Fibroblast of lung (primary cell): ENCODE measurements at regions not wholly inside any gene's neighbourhood (a gene's known extent, or its start where the extent isn't known, plus 50 kb on each side); places are given as distances from the start of the nearest gene placed in this dataset.

Experiments
- DNase-seq, 2 donors: peaks; one replicate each; pipeline versions ENCODE4 v3.0.0 to v3.0.0-alpha.2; 2010; ENCODE audit warnings: low read depth in 2 of 2
- H2AFZ ChIP-seq: 2 replicates; pipeline ENCODE4 v1.5.1; 2012; ENCODE audit warnings: low read length, control low read depth, inconsistent platforms
- H3K27ac ChIP-seq: 2 replicates; pipeline ENCODE4 v1.5.1; 2011; ENCODE audit warnings: low read length, control low read depth; ENCODE audit not compliant: insufficient read depth
- H3K27me3 ChIP-seq: 2 replicates; pipeline ENCODE4 v1.5.1; 2011; ENCODE audit warnings: mild to moderate bottlenecking, low read length; ENCODE audit not compliant: control insufficient read depth, insufficient read depth
- H3K36me3 ChIP-seq: 2 replicates; pipeline ENCODE4 v1.5.1; 2011; ENCODE audit warnings: low read length; ENCODE audit not compliant: control insufficient read depth, insufficient read depth
- H3K4me1 ChIP-seq: 2 replicates; pipeline ENCODE4 v1.5.1; 2011; ENCODE audit warnings: low read length; ENCODE audit not compliant: control insufficient read depth, insufficient read depth; ENCODE audit errors: extremely low read depth
- H3K4me2 ChIP-seq: 2 replicates; pipeline ENCODE4 v1.5.1; 2011; ENCODE audit warnings: low read length, control low read depth; ENCODE audit not compliant: insufficient read depth; ENCODE audit errors: extremely low read depth
- H3K4me3 ChIP-seq, 4 experiments: fragments of 200-600 bp in 1 of 4; sonication (generic) in 1 of 4; replicated peaks in 1 of 4; 2 replicates each; pipeline ENCODE4 v1.5.1; 2011 to 2016; ENCODE audit warnings: low read length in 4 of 4, low read depth in 3 of 4, mild to moderate bottlenecking in 3 of 4, control low read depth in 2 of 4, inconsistent platforms in 1 of 4, mixed read lengths in 1 of 4; ENCODE audit not compliant: insufficient read depth in 1 of 4; ENCODE audit errors: control extremely low read depth in 1 of 4
- H3K79me2 ChIP-seq: 2 replicates; pipeline ENCODE4 v1.5.1; 2012; ENCODE audit warnings: mild to moderate bottlenecking, low read length, inconsistent platforms; ENCODE audit not compliant: control insufficient read depth, insufficient read depth
- H3K9ac ChIP-seq: 2 replicates; pipeline ENCODE4 v1.5.1; 2011; ENCODE audit warnings: mild to moderate bottlenecking, low read length, control low read depth; ENCODE audit not compliant: insufficient read depth
- H3K9me3 ChIP-seq: 2 replicates; pipeline ENCODE4 v1.5.1; 2012; ENCODE audit warnings: low read depth, low read length; ENCODE audit not compliant: control insufficient read depth, insufficient read depth
- H4K20me1 ChIP-seq: 2 replicates; pipeline ENCODE4 v1.5.1; 2011; ENCODE audit warnings: low read length; ENCODE audit not compliant: control insufficient read depth, insufficient read depth; ENCODE audit errors: extremely low read depth
- EZH2 ChIP-seq: IDR thresholded peaks from 2 replicates; pipeline ENCODE4 v1.5.1; 2012; ENCODE audit warnings: low read length, control low read depth, mild to moderate bottlenecking; ENCODE audit errors: missing control alignments
- TF ChIP-seq, protein P1 (sequence below), 2 donors: IDR thresholded peaks in 1 of 2; conservative IDR thresholded peaks in 1 of 2; 1 replicate in 1 of 2; 2 replicates in 1 of 2; pipeline ENCODE4 v1.5.1; 2011 to 2012; ENCODE audit warnings: low read length in 2 of 2, control low read depth in 1 of 2, inconsistent platforms in 1 of 2, low read depth in 1 of 2, mild to moderate bottlenecking in 1 of 2

DNA sequence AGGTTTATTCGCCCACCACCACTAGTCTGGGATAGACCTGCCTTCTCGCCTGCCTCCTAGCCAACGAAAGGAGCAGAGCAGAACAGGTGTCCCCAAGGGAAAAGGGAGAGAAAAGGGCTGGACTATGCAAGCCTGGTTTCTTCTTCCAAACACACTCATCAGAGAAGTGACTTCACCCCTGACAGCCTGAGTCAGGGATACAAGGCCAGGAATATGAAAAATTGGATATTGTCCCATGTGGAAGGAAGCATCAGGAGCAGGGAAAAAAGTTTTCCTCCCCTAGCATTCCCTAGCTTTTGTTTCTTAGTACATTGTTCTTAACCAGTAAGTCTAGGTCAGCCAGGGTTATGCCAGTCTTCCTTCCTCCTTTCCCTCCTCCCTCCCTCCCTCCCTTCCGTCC is 56.9 kb upstream of the TNRC6B start:
- Histone ChIP-seq H3K27ac (no peak overlapping the region), H3K36me3 (no peaks in the 10 kb centered on the region), H3K4me2 (no peak overlapping the region), H3K9me3 (no peaks in the 10 kb centered on the region), H4K20me1 (no peaks in the 10 kb centered on the region), H2AFZ (no peak overlapping the region), H3K4me1 (no peaks in the 10 kb centered on the region), H3K4me3 (no peak overlapping the region), H3K79me2 (no peaks in the 10 kb centered on the region), H3K9ac (no peak overlapping the region), H3K27me3 (no peaks in the 10 kb centered on the region)
- TF ChIP-seq, protein P1, sequence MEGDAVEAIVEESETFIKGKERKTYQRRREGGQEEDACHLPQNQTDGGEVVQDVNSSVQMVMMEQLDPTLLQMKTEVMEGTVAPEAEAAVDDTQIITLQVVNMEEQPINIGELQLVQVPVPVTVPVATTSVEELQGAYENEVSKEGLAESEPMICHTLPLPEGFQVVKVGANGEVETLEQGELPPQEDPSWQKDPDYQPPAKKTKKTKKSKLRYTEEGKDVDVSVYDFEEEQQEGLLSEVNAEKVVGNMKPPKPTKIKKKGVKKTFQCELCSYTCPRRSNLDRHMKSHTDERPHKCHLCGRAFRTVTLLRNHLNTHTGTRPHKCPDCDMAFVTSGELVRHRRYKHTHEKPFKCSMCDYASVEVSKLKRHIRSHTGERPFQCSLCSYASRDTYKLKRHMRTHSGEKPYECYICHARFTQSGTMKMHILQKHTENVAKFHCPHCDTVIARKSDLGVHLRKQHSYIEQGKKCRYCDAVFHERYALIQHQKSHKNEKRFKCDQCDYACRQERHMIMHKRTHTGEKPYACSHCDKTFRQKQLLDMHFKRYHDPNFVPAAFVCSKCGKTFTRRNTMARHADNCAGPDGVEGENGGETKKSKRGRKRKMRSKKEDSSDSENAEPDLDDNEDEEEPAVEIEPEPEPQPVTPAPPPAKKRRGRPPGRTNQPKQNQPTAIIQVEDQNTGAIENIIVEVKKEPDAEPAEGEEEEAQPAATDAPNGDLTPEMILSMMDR (conservative IDR thresholded peaks at IDR 0.05 in 1 of 2, IDR thresholded peaks at IDR 0.05 in 1 of 2; ENCODE audit: low read depth in 1 of 2, low read length in 2 of 2): no peak
- TF ChIP-seq EZH2: no peak
- no peak for DNase-seq

- TF ChIP-seq, protein P1 (conservative IDR thresholded peaks at IDR 0.05 in 1 of 2, IDR thresholded peaks at IDR 0.05 in 1 of 2; ENCODE audit: low read depth in 1 of 2, low read length in 2 of 2): no peak
- TF ChIP-seq EZH2: no peak
- Histone ChIP-seq H3K27ac (no peak overlapping the region), H3K4me2 (no peak overlapping the region), H3K4me1 (no peaks in the 10 kb centered on the region), H3K9me3 (no peaks in the 10 kb centered on the region), H3K27me3 (no peaks in the 10 kb centered on the region), H3K4me3 (no peak overlapping the region), H3K9ac (no peak overlapping the region), H2AFZ (no peak overlapping the region), H3K36me3 (no peaks in the 10 kb centered on the region), H3K79me2 (no peaks in the 10 kb centered on the region), H4K20me1 (no peaks in the 10 kb centered on the region)
- no peak for DNase-seq
Measured at GRCh38 chr22:40121461-40121860, 56.3 kb upstream of the TNRC6B start.

DNA sequence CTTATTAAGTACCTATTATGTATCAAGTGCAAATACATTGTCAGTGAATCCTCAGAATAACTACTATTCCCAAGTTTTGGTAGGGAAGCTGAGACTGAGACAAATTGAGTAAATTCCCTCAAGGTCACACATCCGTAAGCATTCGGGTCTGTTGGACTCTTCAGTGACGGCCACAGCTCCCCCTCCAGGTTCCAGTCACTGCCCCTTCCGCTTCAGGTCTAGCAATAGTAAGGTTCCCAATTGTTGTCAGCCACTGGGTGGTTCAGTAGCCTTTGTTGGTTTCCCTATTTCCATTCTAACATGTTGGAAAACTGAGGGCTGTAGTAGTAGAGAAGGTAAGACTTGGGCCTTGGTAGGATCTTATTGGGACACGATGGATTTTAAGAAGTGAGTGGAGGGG is 54.9 kb upstream of the TNRC6B start:
- no peak for TF ChIP-seq EZH2
- TF ChIP-seq, protein P1 (conservative IDR thresholded peaks at IDR 0.05 in 1 of 2, IDR thresholded peaks at IDR 0.05 in 1 of 2; ENCODE audit: low read depth in 1 of 2, low read length in 2 of 2): no peak
- no peak overlapping the region for H2AFZ ChIP-seq
- H3K36me3 ChIP-seq: no peaks in the 10 kb centered on the region

More for the DNA sequence above, 54.9 kb upstream of the TNRC6B start:
- Histone ChIP-seq H3K4me2 (no peak overlapping the region), H3K27ac (no peak overlapping the region), H3K4me1 (no peaks in the 10 kb centered on the region), H4K20me1 (no peaks in the 10 kb centered on the region), H3K9me3 (no peaks in the 10 kb centered on the region), H3K4me3 (no peak overlapping the region), H3K9ac (no peak overlapping the region), H3K79me2 (no peaks in the 10 kb centered on the region), H3K27me3 (no peaks in the 10 kb centered on the region)
- DNase-seq: no peak
